A549 (cell line): ENCODE measurements at regions not wholly inside any gene's neighbourhood (a gene's known extent, or its start where the extent isn't known, plus 50 kb on each side); places are given as distances from the start of the nearest gene placed in this dataset.

Experiments used
- ATAC-seq, 2 experiments: fragments of 200-7000 bp in 1 of 2; fragments of >200 bp in 1 of 2; cut with Nextera tagmentation in 1 of 2; cut with Tn5 transposase in 1 of 2; 3 replicates each; pipeline versions ENCODE4 v1.8.0 to v1.9.1; 2018 to 2020; ENCODE audit warnings: mild to moderate bottlenecking in 1 of 2, moderate library complexity in 1 of 2
- CTCF ChIA-PET: fragments of 300-600 bp; sonication (Branson Sonifier 250); formaldehyde crosslinking; extraction: SDS; loops from one replicate; lab custom pipeline; 2021; ENCODE audit warnings: antibody characterized with exemption, inconsistent platforms; lab: Yijun Ruan, JAX
- POLR2A ChIA-PET: fragments of 350-600 bp; formaldehyde crosslinking; extraction: SDS; loops from one replicate; lab custom pipeline; 2021; ENCODE audit warnings: antibody characterized with exemption, inconsistent platforms; lab: Yijun Ruan, JAX
- DNase-seq, 2 experiments: peaks; one replicate each; pipeline versions ENCODE4 v3.0.0 to v3.0.0-alpha.2; 2011 to 2016; ENCODE audit warnings: low read depth in 1 of 2, low spot score in 1 of 2
- FAIRE-seq: peaks from 2 replicates; lab custom pipeline; 2011; peaks lifted over from hg19 to GRCh38; lab: Jason Lieb, UNC
- H3K27ac ChIP-seq, 2 experiments: fragments of >200 bp; sonication (Bioruptor Twin); formaldehyde crosslinking; 3 replicates each; pipeline ENCODE4 v1.5.1; 2016 to 2017
- H3K4me1 ChIP-seq: fragments of >200 bp; sonication (Bioruptor Twin); formaldehyde crosslinking; 3 replicates; pipeline ENCODE4 v1.6.1; 2016
- H3K4me2 ChIP-seq: fragments of >200 bp; sonication (Bioruptor Twin); formaldehyde crosslinking; 3 replicates; pipeline ENCODE4 v1.6.1; 2016
- H3K4me3 ChIP-seq: fragments of >200 bp; sonication (Bioruptor Twin); formaldehyde crosslinking; 3 replicates; pipeline ENCODE4 v1.5.1; 2016
- H3K9me3 ChIP-seq: fragments of >200 bp; sonication (Bioruptor Twin); formaldehyde crosslinking; 3 replicates; pipeline ENCODE4 v1.6.1; 2016
- ATOH8 ChIP-seq: fragments of 250-450 bp; sonication (Bioruptor Pico); IDR thresholded peaks from 2 replicates; pipeline ENCODE4 v1.5.0; 2020; ENCODE audit warnings: low read depth, mild to moderate bottlenecking, moderate library complexity
- BCL3 ChIP-seq: fragments of >200 bp; sonication (Bioruptor Twin); formaldehyde crosslinking; IDR thresholded peaks from 3 replicates; pipeline ENCODE4 v1.6.1; 2016
- BHLHE40 ChIP-seq: IDR thresholded peaks from 2 replicates; pipeline ENCODE4 v1.6.1; 2012; ENCODE audit warnings: low read depth, low read length, inconsistent platforms
- CEBPB ChIP-seq, 2 experiments: fragments of >200 bp in 1 of 2; sonication (Bioruptor Twin) in 1 of 2; formaldehyde crosslinking in 1 of 2; IDR thresholded peaks; 2 replicates each; pipeline ENCODE4 v1.6.1; 2012 to 2016
- CHD2 ChIP-seq: fragments of 150-350 bp; IDR thresholded peaks from 2 replicates; pipeline ENCODE4 v1.6.1; 2014; ENCODE audit warnings: low read length; ENCODE audit not compliant: partially characterized antibody
- EHF ChIP-seq: fragments of 250-450 bp; sonication (Bioruptor Pico); IDR thresholded peaks from 2 replicates; pipeline ENCODE4 v1.5.0; 2020; ENCODE audit warnings: mild to moderate bottlenecking
- ESRRA ChIP-seq: fragments of 150-350 bp; IDR thresholded peaks from 2 replicates; pipeline ENCODE4 v1.6.1; 2014; ENCODE audit warnings: mild to moderate bottlenecking, low read length, borderline replicate concordance
- FOSB ChIP-seq: fragments of 250-450 bp; sonication (Bioruptor Pico); IDR thresholded peaks from 2 replicates; pipeline ENCODE4 v1.5.0; 2020; ENCODE audit warnings: mild to moderate bottlenecking, moderate library complexity
- HDAC2 ChIP-seq: fragments of 200-600 bp; sonication (generic); IDR thresholded peaks from 2 replicates; pipeline ENCODE4 v1.6.1; 2016
- HEYL ChIP-seq: fragments of 250-450 bp; sonication (Bioruptor Pico); IDR thresholded peaks from 2 replicates; pipeline ENCODE4 v1.8.0; 2021; ENCODE audit warnings: mild to moderate bottlenecking, moderate library complexity
- JUN ChIP-seq, 2 experiments: fragments of >200 bp; sonication (Bioruptor Twin); formaldehyde crosslinking; IDR thresholded peaks; 2 replicates in 1 of 2; 3 replicates in 1 of 2; pipeline ENCODE4 v1.6.1; 2016 to 2017
- KDM5A ChIP-seq: fragments of 200-600 bp; sonication (generic); IDR thresholded peaks from 2 replicates; pipeline ENCODE4 v1.6.1; 2016; ENCODE audit warnings: antibody characterized with exemption, mild to moderate bottlenecking
- MYC ChIP-seq: IDR thresholded peaks from 2 replicates; pipeline ENCODE4 v1.6.1; 2012; ENCODE audit warnings: mild to moderate bottlenecking, inconsistent platforms, low read length, improper control_type of control experiment, borderline replicate concordance
- NFE2L2 ChIP-seq: fragments of 150-350 bp; conservative IDR thresholded peaks from 2 replicates; pipeline ENCODE4 v1.6.1; 2014; ENCODE audit warnings: low read length
- NPAS2 ChIP-seq: fragments of 250-450 bp; sonication (Bioruptor Pico); IDR thresholded peaks from 2 replicates; pipeline ENCODE4 v1.8.0; 2022; ENCODE audit warnings: mild to moderate bottlenecking, moderate library complexity, borderline replicate concordance
- POLR2A ChIP-seq: IDR thresholded peaks from 2 replicates; pipeline ENCODE4 v1.6.1; 2012; ENCODE audit warnings: mild to moderate bottlenecking, low read length
- RARB ChIP-seq: fragments of 250-450 bp; sonication (Bioruptor Pico); IDR thresholded peaks from 2 replicates; pipeline ENCODE4 v1.8.0; 2021; ENCODE audit warnings: mild to moderate bottlenecking, moderate library complexity
- REST ChIP-seq: fragments of 200-600 bp; sonication (generic); IDR thresholded peaks from 2 replicates; pipeline ENCODE4 v1.6.1; 2016; ENCODE audit warnings: antibody characterized with exemption, mild to moderate bottlenecking, moderate library complexity
- RFX5 ChIP-seq: fragments of 450-650 bp; IDR thresholded peaks from 2 replicates; pipeline ENCODE4 v1.7.1; 2014; ENCODE audit warnings: antibody characterized with exemption, mild to moderate bottlenecking, moderate library complexity
- SMC3 ChIP-seq: fragments of >200 bp; sonication (Bioruptor Twin); formaldehyde crosslinking; IDR thresholded peaks from 3 replicates; pipeline ENCODE4 v1.6.1; 2018; ENCODE audit warnings: inconsistent platforms
- TP53 ChIP-seq: fragments of 250-450 bp; sonication (Bioruptor Pico); IDR thresholded peaks from 2 replicates; pipeline ENCODE4 v1.5.0; 2021; ENCODE audit warnings: mild to moderate bottlenecking, moderate library complexity
- USF2 ChIP-seq: fragments of 450-650 bp; IDR thresholded peaks from 2 replicates; pipeline ENCODE4 v1.6.1; 2014; ENCODE audit warnings: antibody characterized with exemption
- ZC3H11A ChIP-seq: fragments of 450-650 bp; IDR thresholded peaks from 2 replicates; pipeline ENCODE4 v1.6.1; 2014; ENCODE audit warnings: antibody characterized with exemption, mild to moderate bottlenecking
- ZFP36 ChIP-seq: fragments of 450-650 bp; IDR thresholded peaks from 2 replicates; pipeline ENCODE4 v1.6.1; 2014; ENCODE audit warnings: borderline replicate concordance; ENCODE audit not compliant: partially characterized antibody
- WGBS: methylation state at CpG from one replicate; pipeline ENCODE4 v1.1.6; 2017; ENCODE audit errors: missing lambda C conversion rate; 5-methylcytosine and 5-hydroxymethylcytosine counted together

GRCh38 chr5:88613051-88613450, 269.9 kb downstream of the MEF2C start:
- FAIRE-seq (no peak), ATAC-seq (no peak), DNase-seq (no peak)
- no peaks in the 10 kb centered on the region; the same call in 2 of the 3 replicates for H3K9me3 ChIP-seq
- TF ChIP-seq ATOH8 (CRISPR knock-in tag), result no peak
- no peak for TF ChIP-seq BHLHE40
- peak; percentile 30 to 66; a peak in 2 of 4 replicates for TF ChIP-seq CEBPB (IDR thresholded peaks at IDR 0.05)
- H3K4me3 ChIP-seq, result no peak overlapping the region
- ChIA-PET CTCF (no interaction called here), POLR2A (no interaction called here)
- H3K27ac ChIP-seq, result no peak overlapping the region
- H3K4me2 ChIP-seq, result no peak overlapping the region
- no peaks in the 10 kb centered on the region for H3K4me1 ChIP-seq

GRCh38 chr5:88610586-88610985, 272.4 kb downstream of the MEF2C start:
- no peak for DNase-seq
- TF ChIP-seq NFE2L2, result no peak
- no peak for TF ChIP-seq ZFP36
- TF ChIP-seq HEYL (CRISPR knock-in tag), result no peak
- TF ChIP-seq FOSB (CRISPR knock-in tag), result no peak
- TF ChIP-seq MYC, result no peak
- no peak for TF ChIP-seq ZC3H11A
- TF ChIP-seq NPAS2 (CRISPR knock-in tag), result no peak
- TF ChIP-seq REST, result no peak
- no peak for TF ChIP-seq TP53 (CRISPR knock-in tag)
- no peak for TF ChIP-seq ESRRA
- no peak for TF ChIP-seq BCL3
- no peak for TF ChIP-seq EHF (CRISPR knock-in tag)
- TF ChIP-seq SMC3, result no peak
- no peak for TF ChIP-seq RFX5
- no peak for TF ChIP-seq CHD2
- TF ChIP-seq, all 56 proteins: peak for 0
- Histone ChIP-seq H3K4me3 (no peak overlapping the region), H3K27ac (no peak overlapping the region), H3K4me1 (no peaks in the 10 kb centered on the region), H3K9me3 (no peaks in the 10 kb centered on the region; the same call in 2 of the 3 replicates), H3K4me2 (no peak overlapping the region)
- ATAC-seq (no peak), FAIRE-seq (no peak)
- ChIA-PET POLR2A (no interaction called here), CTCF (no interaction called here)
- WGBS, result 18% methylated on average over 3 of the region's 3 CpGs

GRCh38 chr5:88607492-88607891, 275.5 kb downstream of the MEF2C start:
- ATAC-seq (no peak), DNase-seq (no peak), FAIRE-seq (no peak)
- H3K4me3 ChIP-seq, result no peak overlapping the region
- H3K4me1 ChIP-seq, result no peaks in the 10 kb centered on the region
- CTCF ChIA-PET, result interaction anchor here (1.2 kb wide), 1 partner anchor 11 kb away, joined by 3 read pairs; no protein-coding TSS in a partner anchor
- H3K4me2 ChIP-seq, result no peak overlapping the region
- no peak overlapping the region for H3K27ac ChIP-seq
- POLR2A ChIA-PET, result no interaction called here
- no peaks in the 10 kb centered on the region for H3K9me3 ChIP-seq
- WGBS, result 2% methylated on average over 1 of the region's 1 CpG
- TF ChIP-seq REST (no peak), POLR2A (no peak), RARB (CRISPR knock-in tag) (no peak), USF2 (no peak), HDAC2 (no peak), JUN (IDR thresholded peaks at IDR 0.05) (no peak), KDM5A (no peak)
